GM12873 (cell line): ENCODE measurements at regions not wholly inside any gene's neighbourhood (a gene's known extent, or its start where the extent isn't known, plus 50 kb on each side); places are given as distances from the start of the nearest gene placed in this dataset.

Experiments
- CTCF ChIP-seq: IDR thresholded peaks from 2 replicates; pipeline ENCODE4 v1.5.1; 2012; ENCODE audit warnings: low read depth, mild to moderate bottlenecking, moderate library complexity, low read length, control low read depth; ENCODE audit not compliant: insufficient read depth; ENCODE audit errors: missing control alignments

GRCh38 chr10:128178302-128178958 lies 52.2 kb upstream of the MKI67 start:
- peak; percentile 73 for TF ChIP-seq CTCF

- no peak for TF ChIP-seq CTCF
Observed at GRCh38 chr10:128180843-128181242, 54.6 kb upstream of the MKI67 start.

GRCh38 chr10:128185627-128186026 lies 59.4 kb upstream of the MKI67 start:
- TF ChIP-seq CTCF: no peak

- TF ChIP-seq CTCF: no peak
Observed at GRCh38 chr10:128186959-128187787, 61.0 kb upstream of the MKI67 start.

GRCh38 chr10:128187788-128188185 lies 61.6 kb upstream of the MKI67 start:
- no peak for TF ChIP-seq CTCF

DNA sequence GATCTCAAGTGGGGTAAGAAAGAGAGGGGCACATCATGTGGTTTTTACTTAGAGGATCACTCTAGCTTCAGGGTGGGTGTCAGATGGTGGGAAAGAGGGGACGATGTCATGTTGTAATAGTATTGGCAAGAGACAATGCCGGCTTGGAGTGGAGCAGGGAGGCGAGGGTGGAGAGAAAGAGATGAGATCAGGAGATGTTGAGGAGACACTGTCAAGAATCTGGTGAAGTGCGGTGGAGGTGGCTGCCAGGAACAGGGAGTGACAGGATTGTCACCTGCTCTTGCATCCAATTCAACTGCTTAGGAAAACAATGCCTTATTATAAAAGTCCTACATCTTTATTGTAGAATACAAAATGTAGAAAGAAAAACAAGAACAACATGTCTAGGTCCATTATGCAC lies 63.0 kb upstream of the MKI67 start:
- no peak for TF ChIP-seq CTCF

GRCh38 chr10:128191847-128192246 lies 65.6 kb upstream of the MKI67 start:
- no peak for TF ChIP-seq CTCF
